Endodermal cell (in vitro differentiated cells): ENCODE measurements at regions not wholly inside any gene's neighbourhood (a gene's known extent, or its start where the extent isn't known, plus 50 kb on each side); places are given as distances from the start of the nearest gene placed in this dataset.

Source experiments
- DNase-seq: peaks from one replicate; pipeline ENCODE4 v3.0.0-alpha.2; 2017
- H3K27ac ChIP-seq: 2 replicates; pipeline ENCODE4 v1.5.1; 2013; ENCODE audit warnings: mild to moderate bottlenecking, low read depth, low read length, moderate library complexity
- H3K27me3 ChIP-seq: 2 replicates; pipeline ENCODE4 v1.6.1; 2013; ENCODE audit warnings: mild to moderate bottlenecking, low read length, moderate library complexity; ENCODE audit not compliant: insufficient read depth, control insufficient read depth, poor library complexity, severe bottlenecking
- H3K36me3 ChIP-seq: 2 replicates; pipeline ENCODE4 v1.7.0; 2013; ENCODE audit warnings: mild to moderate bottlenecking, low read length, moderate library complexity; ENCODE audit not compliant: control insufficient read depth, insufficient read depth
- H3K4me1 ChIP-seq: one replicate; pipeline ENCODE4 v1.7.0; 2013; ENCODE audit warnings: low read length; ENCODE audit not compliant: control insufficient read depth, insufficient read depth
- H3K4me3 ChIP-seq: 2 replicates; pipeline ENCODE4 v1.5.1; 2013; ENCODE audit warnings: mild to moderate bottlenecking, low read length, moderate library complexity
- H3K9ac ChIP-seq: 2 replicates; pipeline ENCODE4 v1.6.1; 2013; ENCODE audit warnings: mild to moderate bottlenecking, low read length, moderate library complexity; ENCODE audit not compliant: poor library complexity, severe bottlenecking; ENCODE audit errors: extremely low read depth
- H3K9me3 ChIP-seq: 2 replicates; pipeline ENCODE4 v1.6.1; 2013; ENCODE audit warnings: mild to moderate bottlenecking, low read length, moderate library complexity; ENCODE audit not compliant: control insufficient read depth
- H3K27ac Mint-ChIP-seq: 2 replicates; pipeline ENCODE4 v1.8.0; 2020; ENCODE audit warnings: mixed read lengths
- H3K27me3 Mint-ChIP-seq: 2 replicates; pipeline ENCODE4 v1.8.0; 2021; ENCODE audit warnings: mild to moderate bottlenecking, mixed read lengths; ENCODE audit not compliant: insufficient read depth
- H3K36me3 Mint-ChIP-seq: 2 replicates; pipeline ENCODE4 v1.8.0; 2020; ENCODE audit warnings: low read depth, mixed read lengths
- H3K4me1 Mint-ChIP-seq: 2 replicates; pipeline ENCODE4 v1.8.0; 2020; ENCODE audit warnings: mixed read lengths
- H3K4me3 Mint-ChIP-seq: 2 replicates; pipeline ENCODE4 v1.8.0; 2020; ENCODE audit warnings: mild to moderate bottlenecking, moderate library complexity, mixed read lengths
- H3K9me3 Mint-ChIP-seq: 2 replicates; pipeline ENCODE4 v1.8.0; 2020; ENCODE audit warnings: mild to moderate bottlenecking, mixed read lengths
- WGBS, 2 experiments: methylation state at CpG; one replicate each; pipeline versions ENCODE4 v1.1.5 to v1.1.7; 2013; ENCODE audit warnings: missing lambda C conversion rate in 2 of 2, mixed read lengths in 1 of 2; ENCODE audit not compliant: insufficient coverage in 1 of 2, insufficient read length in 1 of 2; 5-methylcytosine and 5-hydroxymethylcytosine counted together
- TF ChIP-seq, protein P1 (sequence below): fragments of 200-600 bp; sonication (generic); conservative IDR thresholded peaks from 2 replicates; pipeline ENCODE4 v1.5.0; 2021; ENCODE audit warnings: antibody characterized with exemption, mild to moderate bottlenecking

DNA sequence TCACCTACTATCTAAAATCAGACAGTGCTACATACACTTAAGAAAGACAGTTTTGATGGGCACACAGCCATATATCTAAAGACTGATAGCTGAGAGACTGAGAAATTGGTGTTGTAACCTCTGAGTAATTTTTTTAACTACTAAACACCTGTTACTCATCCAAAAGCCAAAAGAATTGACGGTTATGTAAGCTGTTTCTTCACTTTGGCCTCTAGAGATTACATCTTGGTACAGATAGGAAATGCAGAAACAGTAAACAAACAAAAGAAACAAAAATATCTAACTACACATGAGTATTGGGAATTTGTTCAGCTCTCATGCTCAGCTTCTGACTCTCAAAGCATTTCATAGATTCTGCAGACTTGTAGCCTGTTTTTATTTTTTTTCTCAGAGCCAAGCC, 152.1 kb upstream of the GAS1 start:
- H3K9ac ChIP-seq, result no peak overlapping the region
- no peak overlapping the region for H3K27ac Mint-ChIP-seq
- DNase-seq, result no peak
- no peaks in the 10 kb centered on the region for H3K9me3 ChIP-seq
- TF ChIP-seq, protein P1, sequence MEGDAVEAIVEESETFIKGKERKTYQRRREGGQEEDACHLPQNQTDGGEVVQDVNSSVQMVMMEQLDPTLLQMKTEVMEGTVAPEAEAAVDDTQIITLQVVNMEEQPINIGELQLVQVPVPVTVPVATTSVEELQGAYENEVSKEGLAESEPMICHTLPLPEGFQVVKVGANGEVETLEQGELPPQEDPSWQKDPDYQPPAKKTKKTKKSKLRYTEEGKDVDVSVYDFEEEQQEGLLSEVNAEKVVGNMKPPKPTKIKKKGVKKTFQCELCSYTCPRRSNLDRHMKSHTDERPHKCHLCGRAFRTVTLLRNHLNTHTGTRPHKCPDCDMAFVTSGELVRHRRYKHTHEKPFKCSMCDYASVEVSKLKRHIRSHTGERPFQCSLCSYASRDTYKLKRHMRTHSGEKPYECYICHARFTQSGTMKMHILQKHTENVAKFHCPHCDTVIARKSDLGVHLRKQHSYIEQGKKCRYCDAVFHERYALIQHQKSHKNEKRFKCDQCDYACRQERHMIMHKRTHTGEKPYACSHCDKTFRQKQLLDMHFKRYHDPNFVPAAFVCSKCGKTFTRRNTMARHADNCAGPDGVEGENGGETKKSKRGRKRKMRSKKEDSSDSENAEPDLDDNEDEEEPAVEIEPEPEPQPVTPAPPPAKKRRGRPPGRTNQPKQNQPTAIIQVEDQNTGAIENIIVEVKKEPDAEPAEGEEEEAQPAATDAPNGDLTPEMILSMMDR, result no peak
- H3K4me1 Mint-ChIP-seq, result no peaks in the 10 kb centered on the region
- no peaks in the 10 kb centered on the region for H3K4me1 ChIP-seq
- H3K4me3 Mint-ChIP-seq, result no peak overlapping the region
- H3K36me3 Mint-ChIP-seq, result no peaks in the 10 kb centered on the region
- no peaks in the 10 kb centered on the region for H3K27me3 ChIP-seq
- 86% methylated on average over 1 of the region's 1 CpG; no CpG with 5 or more reads in 1 of the 2 experiments for WGBS, 2 experiments
- H3K4me3 ChIP-seq, result no peak overlapping the region
- H3K36me3 ChIP-seq, result no peaks in the 10 kb centered on the region
- H3K27me3 Mint-ChIP-seq, result no peaks in the 10 kb centered on the region
- H3K9me3 Mint-ChIP-seq, result no peaks in the 10 kb centered on the region
- no peak overlapping the region for H3K27ac ChIP-seq

DNA sequence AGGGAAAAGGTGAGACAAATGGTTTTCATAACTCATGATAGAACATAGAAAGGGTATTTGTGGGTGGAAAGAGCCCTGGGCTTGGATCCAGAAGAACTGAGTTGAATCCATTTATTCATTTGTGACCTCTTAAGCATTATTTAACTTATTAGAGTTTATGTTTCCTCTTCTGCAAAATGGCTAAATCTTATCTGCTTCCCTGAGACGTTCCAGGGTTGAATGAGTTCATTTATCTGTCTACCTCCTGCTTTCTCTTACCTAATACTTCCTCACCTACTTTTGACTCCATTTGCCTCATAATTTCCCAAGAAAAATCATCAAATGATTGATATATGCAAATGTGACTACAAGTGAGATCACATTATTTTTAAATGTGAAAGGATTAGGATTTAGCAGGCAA, 152.7 kb upstream of the GAS1 start:
- Histone ChIP-seq H3K27ac (no peak overlapping the region), H3K36me3 (no peaks in the 10 kb centered on the region), H3K4me1 (no peaks in the 10 kb centered on the region), H3K4me3 (no peak overlapping the region), H3K9me3 (no peaks in the 10 kb centered on the region), H3K27me3 (no peaks in the 10 kb centered on the region), H3K9ac (no peak overlapping the region)
- DNase-seq, result no peak
- H3K4me3 Mint-ChIP-seq, result no peak overlapping the region
- WGBS, 2 experiments, result 80 to 97% methylated on average over 1 of the region's 1 CpG
- no peak overlapping the region for H3K27ac Mint-ChIP-seq
- TF ChIP-seq, protein P1, result no peak
- H3K36me3 Mint-ChIP-seq, result no peaks in the 10 kb centered on the region
- H3K27me3 Mint-ChIP-seq, result no peaks in the 10 kb centered on the region
- H3K9me3 Mint-ChIP-seq, result no peaks in the 10 kb centered on the region
- H3K4me1 Mint-ChIP-seq, result no peaks in the 10 kb centered on the region

DNA sequence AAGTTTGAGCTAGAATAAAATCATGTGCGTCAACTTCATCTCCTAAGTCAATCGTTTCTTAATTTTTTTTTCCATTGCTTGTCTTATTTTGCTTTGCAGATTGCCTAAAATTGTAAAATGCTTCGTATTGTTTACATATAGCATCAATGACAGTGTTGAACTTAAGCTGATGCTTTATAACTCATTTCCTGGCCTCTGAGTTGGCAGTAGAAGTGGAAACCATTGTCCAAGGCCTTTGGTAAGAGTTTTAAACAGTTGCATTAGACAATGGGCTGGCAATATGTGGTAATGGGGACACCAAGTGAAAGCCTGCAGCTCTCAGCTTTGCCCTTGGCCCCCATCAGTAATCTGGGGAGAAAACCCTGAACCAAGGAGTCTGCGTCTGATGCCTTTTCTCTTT, 154.8 kb upstream of the GAS1 start:
- Mint-ChIP-seq H3K4me1 (no peaks in the 10 kb centered on the region), H3K4me3 (no peak overlapping the region), H3K9me3 (no peaks in the 10 kb centered on the region), H3K36me3 (no peaks in the 10 kb centered on the region), H3K27me3 (no peaks in the 10 kb centered on the region), H3K27ac (no peak overlapping the region)
- Histone ChIP-seq H3K36me3 (no peaks in the 10 kb centered on the region), H3K27ac (no peak overlapping the region), H3K4me1 (no peaks in the 10 kb centered on the region), H3K9ac (no peak overlapping the region), H3K9me3 (no peaks in the 10 kb centered on the region), H3K27me3 (no peaks in the 10 kb centered on the region), H3K4me3 (no peak overlapping the region)
- DNase-seq, result no peak
- TF ChIP-seq, protein P1, result no peak
- 90 to 95% methylated on average over 3 to 4 of the region's 4 CpGs for whole genome bisulfite sequencing, 2 experiments
